GM12875 (cell line): ENCODE measurements at regions not wholly inside any gene's neighbourhood (a gene's known extent, or its start where the extent isn't known, plus 50 kb on each side); places are given as distances from the start of the nearest gene placed in this dataset.

Experiments used
- H3K4me3 ChIP-seq: one replicate; pipeline ENCODE4 v1.5.1; 2011; ENCODE audit warnings: low read depth, low read length, control low read depth
- TF ChIP-seq, protein P1 (sequence below): IDR thresholded peaks from 2 replicates; pipeline ENCODE4 v1.5.1; 2011; ENCODE audit warnings: low read depth, mild to moderate bottlenecking, control low read depth, inconsistent platforms, low read length, moderate library complexity, borderline replicate concordance; ENCODE audit not compliant: insufficient read depth

DNA sequence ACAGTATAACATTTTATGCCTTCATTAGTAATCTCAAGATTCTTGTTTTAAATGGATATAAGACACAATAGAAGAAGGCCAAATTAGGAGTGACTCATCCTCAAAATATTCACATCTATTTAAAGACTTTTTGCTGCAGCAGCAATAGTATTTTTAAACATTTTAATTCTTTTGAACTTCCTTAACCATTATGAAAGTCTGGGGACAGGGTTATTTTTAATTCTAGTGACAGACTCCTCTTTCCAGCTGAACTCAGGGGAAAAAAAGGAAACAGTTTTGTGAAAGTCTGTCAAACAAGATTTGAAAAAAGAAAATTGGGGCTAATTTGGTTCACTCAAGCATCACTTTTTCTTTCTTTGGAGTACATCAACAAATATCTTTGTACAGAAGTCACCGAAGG is 541.8 kb downstream of the NUP35 start:
- no peak overlapping the region for H3K4me3 ChIP-seq
- TF ChIP-seq, protein P1, sequence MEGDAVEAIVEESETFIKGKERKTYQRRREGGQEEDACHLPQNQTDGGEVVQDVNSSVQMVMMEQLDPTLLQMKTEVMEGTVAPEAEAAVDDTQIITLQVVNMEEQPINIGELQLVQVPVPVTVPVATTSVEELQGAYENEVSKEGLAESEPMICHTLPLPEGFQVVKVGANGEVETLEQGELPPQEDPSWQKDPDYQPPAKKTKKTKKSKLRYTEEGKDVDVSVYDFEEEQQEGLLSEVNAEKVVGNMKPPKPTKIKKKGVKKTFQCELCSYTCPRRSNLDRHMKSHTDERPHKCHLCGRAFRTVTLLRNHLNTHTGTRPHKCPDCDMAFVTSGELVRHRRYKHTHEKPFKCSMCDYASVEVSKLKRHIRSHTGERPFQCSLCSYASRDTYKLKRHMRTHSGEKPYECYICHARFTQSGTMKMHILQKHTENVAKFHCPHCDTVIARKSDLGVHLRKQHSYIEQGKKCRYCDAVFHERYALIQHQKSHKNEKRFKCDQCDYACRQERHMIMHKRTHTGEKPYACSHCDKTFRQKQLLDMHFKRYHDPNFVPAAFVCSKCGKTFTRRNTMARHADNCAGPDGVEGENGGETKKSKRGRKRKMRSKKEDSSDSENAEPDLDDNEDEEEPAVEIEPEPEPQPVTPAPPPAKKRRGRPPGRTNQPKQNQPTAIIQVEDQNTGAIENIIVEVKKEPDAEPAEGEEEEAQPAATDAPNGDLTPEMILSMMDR = no peak

DNA sequence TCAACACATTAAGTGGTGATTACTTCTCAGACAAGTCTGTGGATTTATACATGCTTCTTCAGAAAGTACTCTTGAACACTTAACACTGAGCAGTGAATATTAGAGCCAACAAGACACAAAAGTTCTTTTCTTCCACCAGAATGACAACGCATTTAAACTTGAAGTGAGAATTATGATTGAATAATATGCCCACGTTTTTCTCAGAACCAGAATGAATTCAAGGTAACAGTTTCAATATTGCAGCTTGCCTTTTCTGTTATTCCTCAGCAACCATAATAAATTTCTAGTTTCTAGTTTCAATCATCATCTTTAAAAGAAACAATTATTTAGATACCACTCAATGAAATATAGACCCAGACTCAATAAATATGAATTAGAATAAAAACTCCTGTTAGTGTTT is 547.0 kb downstream of the NUP35 start:
- no peak overlapping the region for H3K4me3 ChIP-seq
- TF ChIP-seq, protein P1 = no peak

DNA sequence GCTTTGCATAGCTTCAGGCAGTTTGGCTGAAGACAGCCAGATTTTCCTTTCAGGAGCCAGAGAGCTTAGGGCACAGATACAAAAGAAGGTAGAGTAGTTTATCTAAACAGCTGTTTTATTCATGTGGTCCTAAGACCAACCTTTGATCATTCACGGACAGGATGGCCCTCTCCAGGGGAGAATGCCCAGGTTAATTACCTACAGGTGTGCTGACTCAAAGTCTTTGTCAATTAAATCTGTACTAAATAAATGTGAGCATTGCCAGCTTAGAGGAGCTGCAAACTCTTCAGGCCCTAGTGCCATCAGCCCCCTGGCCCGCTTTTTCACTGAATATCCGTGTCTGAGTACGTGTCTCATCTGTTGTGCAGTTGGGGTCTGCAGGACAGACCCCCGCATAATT is 554.7 kb downstream of the NUP35 start:
- TF ChIP-seq, protein P1 = no peak
- no peak overlapping the region for H3K4me3 ChIP-seq

DNA sequence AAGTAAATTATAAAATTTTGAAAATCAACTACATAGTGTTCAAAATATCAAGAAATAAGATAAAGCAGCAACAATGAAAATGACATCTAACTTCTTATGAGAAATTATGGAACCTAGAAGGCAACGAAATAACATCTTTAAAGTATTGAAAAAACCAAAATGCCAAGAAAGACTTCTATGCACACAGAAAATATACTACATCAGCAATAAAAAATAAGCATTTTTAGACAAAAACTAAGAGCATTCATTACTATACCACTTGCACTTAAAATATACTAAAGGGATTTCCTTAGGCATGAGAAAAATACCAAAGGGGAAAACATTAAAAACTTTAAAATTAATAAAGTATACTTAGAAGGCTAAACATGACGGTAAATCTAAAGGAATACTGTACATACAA is 556.3 kb downstream of the NUP35 start:
- TF ChIP-seq, protein P1 = no peak
- no peak overlapping the region for H3K4me3 ChIP-seq

DNA sequence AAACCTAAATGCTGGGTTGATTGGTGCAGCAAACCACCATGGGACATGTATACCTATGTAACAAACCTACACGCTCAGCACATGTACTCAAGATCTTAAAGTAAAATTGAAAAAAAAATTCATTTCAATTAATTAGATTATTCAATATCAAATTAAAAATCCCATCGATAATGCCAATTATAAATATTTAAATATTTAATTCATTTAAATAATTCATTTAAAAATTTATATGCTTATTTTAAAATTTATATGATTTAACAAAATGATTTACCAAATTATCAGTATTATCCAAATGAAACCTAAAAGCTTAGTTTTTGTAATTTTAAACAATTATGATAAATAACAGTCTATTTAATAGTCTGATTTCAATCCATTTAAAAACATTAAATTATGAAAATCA is 560.4 kb downstream of the NUP35 start:
- H3K4me3 ChIP-seq = no peak overlapping the region
- TF ChIP-seq, protein P1 = no peak

DNA sequence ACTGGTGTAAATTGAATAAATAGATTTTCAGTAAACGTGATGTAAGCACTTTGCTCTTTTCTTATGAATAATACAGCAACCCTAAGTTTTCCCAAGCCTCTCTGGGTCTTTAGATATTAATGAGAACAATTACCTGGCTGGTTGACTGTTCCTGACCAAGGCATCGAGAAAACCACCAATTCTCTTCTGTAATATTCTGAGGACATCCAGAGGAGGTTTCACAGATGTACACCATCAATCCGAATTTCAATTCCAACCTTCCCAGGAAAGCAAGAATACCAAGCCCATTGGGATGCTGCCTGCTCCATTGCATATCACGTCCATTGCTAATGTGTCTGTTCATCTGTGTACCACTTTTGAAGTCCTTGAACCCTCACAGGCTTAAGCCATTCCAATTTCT is 571.8 kb downstream of the NUP35 start:
- TF ChIP-seq, protein P1 = no peak
- no peak overlapping the region for H3K4me3 ChIP-seq

DNA sequence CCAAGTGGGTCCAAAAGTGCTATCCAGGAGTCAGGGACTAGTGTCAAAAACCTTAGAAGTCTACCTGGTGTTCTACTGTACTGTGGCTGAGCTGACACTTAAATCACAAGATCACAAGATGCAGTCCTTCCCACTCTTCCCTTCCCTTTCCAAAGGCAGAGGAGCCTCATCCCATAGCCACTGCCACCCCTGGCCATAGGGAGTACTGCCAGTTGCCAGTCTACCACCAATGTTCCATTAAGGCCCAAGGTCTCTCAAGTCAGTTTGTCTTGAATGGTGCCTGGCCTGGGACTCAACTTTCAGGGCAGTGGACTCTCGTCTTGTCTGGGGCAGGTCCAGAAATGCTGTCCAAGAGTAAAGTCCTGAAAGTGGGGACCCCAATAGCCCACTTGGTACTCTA is 585.6 kb downstream of the NUP35 start:
- no peak overlapping the region for H3K4me3 ChIP-seq
- TF ChIP-seq, protein P1 = no peak
